Caco-2 (cell line): ENCODE measurements at regions not wholly inside any gene's neighbourhood (a gene's known extent, or its start where the extent isn't known, plus 50 kb on each side); places are given as distances from the start of the nearest gene placed in this dataset.

ENCODE experiments used
- BruUV-seq: library from RNA; stranded (reverse); fragments of 400-500 nt; replicated peaks from 2 replicates; lab custom pipeline; 2021; lab: Mats Ljungman, UMichigan
- CTCF ChIA-PET: fragments of 300-600 bp; sonication (Branson Sonifier 250); formaldehyde crosslinking; loops from one replicate; lab custom pipeline; 2022; ENCODE audit warnings: antibody characterized with exemption; lab: Charles Lee
- POLR2A ChIA-PET: fragments of 300-600 bp; sonication (Branson Sonifier 250); formaldehyde crosslinking; loops from one replicate; lab custom pipeline; 2022; ENCODE audit warnings: antibody characterized with exemption; lab: Charles Lee
- DNase-seq, 2 experiments: peaks; one replicate each; pipeline versions ENCODE4 v3.0.0 to v3.0.0-alpha.2; 2020 to 2022
- H3K27me3 ChIP-seq: replicated peaks from 2 replicates; pipeline ENCODE4 v1.6.0; 2011; ENCODE audit warnings: low read length; ENCODE audit not compliant: control insufficient read depth, insufficient read depth
- H3K36me3 ChIP-seq: 2 replicates; pipeline ENCODE4 v1.5.1; 2011; ENCODE audit warnings: low read length; ENCODE audit not compliant: control insufficient read depth, insufficient read depth
- H3K4me1 ChIP-seq: fragments of 250-450 bp; sonication (Bioruptor Pico); 2 replicates; pipeline ENCODE4 v1.5.1; 2020; ENCODE audit warnings: mild to moderate bottlenecking
- H3K4me3 ChIP-seq: 2 replicates; pipeline ENCODE4 v1.5.1; 2011; ENCODE audit warnings: low read depth, mild to moderate bottlenecking, control low read depth, low read length
- H3K9me3 ChIP-seq: fragments of 250-450 bp; sonication (Bioruptor Pico); 2 replicates; pipeline ENCODE4 v1.5.1; 2020; ENCODE audit warnings: mild to moderate bottlenecking, moderate library complexity
- H3K27ac Mint-ChIP-seq: one replicate; pipeline ENCODE4 v1.8.0; 2022; ENCODE audit warnings: mixed read lengths; ENCODE audit not compliant: unreplicated experiment
- H3K27me3 Mint-ChIP-seq: one replicate; pipeline ENCODE4 v1.8.0; 2022; ENCODE audit warnings: mixed read lengths; ENCODE audit not compliant: insufficient read depth, unreplicated experiment
- H3K36me3 Mint-ChIP-seq: one replicate; pipeline ENCODE4 v1.8.0; 2022; ENCODE audit warnings: mild to moderate bottlenecking, mixed read lengths; ENCODE audit not compliant: insufficient read depth, unreplicated experiment
- H3K4me1 Mint-ChIP-seq: one replicate; pipeline ENCODE4 v1.8.0; 2022; ENCODE audit warnings: low read depth, mixed read lengths; ENCODE audit not compliant: unreplicated experiment
- H3K4me3 Mint-ChIP-seq: one replicate; pipeline ENCODE4 v1.8.0; 2022; ENCODE audit warnings: mild to moderate bottlenecking, moderate library complexity, mixed read lengths; ENCODE audit not compliant: unreplicated experiment
- H3K9me3 Mint-ChIP-seq: one replicate; pipeline ENCODE4 v1.8.0; 2022; ENCODE audit warnings: mixed read lengths; ENCODE audit not compliant: unreplicated experiment
- intact Hi-C: fragments of 100-400 bp; cut with micrococcal nuclease; formaldehyde crosslinking; loops from one replicate; pipeline ENCODE4 v1.10.0; 2022; ENCODE audit not compliant: unreplicated experiment
- TF ChIP-seq, protein P1 (sequence below), 2 experiments: fragments of 200-600 bp in 1 of 2; IDR thresholded peaks; 1 replicate in 1 of 2; 2 replicates in 1 of 2; pipeline versions ENCODE4 v1.5.1 to v1.8.0; 2011 to 2022; ENCODE audit warnings: antibody characterized with exemption in 1 of 2, control low read depth in 1 of 2, inconsistent platforms in 1 of 2, low read depth in 1 of 2, low read length in 1 of 2, mild to moderate bottlenecking in 1 of 2, moderate library complexity in 1 of 2; ENCODE audit not compliant: insufficient read depth in 1 of 2, severe bottlenecking in 1 of 2, unreplicated experiment in 1 of 2

DNA sequence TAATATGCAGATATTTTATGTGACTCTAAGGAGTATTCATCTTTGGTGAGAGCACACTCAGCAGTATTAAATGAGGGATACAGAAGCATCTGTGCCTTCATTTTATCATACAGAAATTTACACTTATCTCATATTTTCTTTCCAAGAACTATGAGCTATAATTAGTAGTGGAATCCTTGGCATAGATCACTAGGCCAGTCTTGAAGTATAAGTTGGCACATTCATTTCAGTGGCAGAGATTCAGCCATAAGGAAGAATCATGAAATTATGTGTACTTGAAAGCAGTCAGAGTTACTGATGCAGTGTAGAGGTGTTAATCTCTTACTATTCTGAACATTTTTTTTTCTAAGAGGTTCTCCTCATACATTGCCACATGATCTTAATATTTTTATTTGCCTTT is 393.6 kb upstream of the GOLIM4 start:
- H3K4me3 ChIP-seq, result no peak overlapping the region
- H3K4me1 Mint-ChIP-seq, result no peaks in the 10 kb centered on the region
- intact Hi-C loops, result no loop called here
- H3K36me3 ChIP-seq, result no peaks in the 10 kb centered on the region
- peaks cover 14% of the 10 kb centered on the region for H3K27me3 Mint-ChIP-seq
- no peak overlapping the region for H3K4me3 Mint-ChIP-seq
- BruUV-seq, result no TSS peak
- no peaks in the 10 kb centered on the region for H3K27me3 ChIP-seq
- TF ChIP-seq, protein P1, sequence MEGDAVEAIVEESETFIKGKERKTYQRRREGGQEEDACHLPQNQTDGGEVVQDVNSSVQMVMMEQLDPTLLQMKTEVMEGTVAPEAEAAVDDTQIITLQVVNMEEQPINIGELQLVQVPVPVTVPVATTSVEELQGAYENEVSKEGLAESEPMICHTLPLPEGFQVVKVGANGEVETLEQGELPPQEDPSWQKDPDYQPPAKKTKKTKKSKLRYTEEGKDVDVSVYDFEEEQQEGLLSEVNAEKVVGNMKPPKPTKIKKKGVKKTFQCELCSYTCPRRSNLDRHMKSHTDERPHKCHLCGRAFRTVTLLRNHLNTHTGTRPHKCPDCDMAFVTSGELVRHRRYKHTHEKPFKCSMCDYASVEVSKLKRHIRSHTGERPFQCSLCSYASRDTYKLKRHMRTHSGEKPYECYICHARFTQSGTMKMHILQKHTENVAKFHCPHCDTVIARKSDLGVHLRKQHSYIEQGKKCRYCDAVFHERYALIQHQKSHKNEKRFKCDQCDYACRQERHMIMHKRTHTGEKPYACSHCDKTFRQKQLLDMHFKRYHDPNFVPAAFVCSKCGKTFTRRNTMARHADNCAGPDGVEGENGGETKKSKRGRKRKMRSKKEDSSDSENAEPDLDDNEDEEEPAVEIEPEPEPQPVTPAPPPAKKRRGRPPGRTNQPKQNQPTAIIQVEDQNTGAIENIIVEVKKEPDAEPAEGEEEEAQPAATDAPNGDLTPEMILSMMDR (IDR thresholded peaks at IDR 0.05; ENCODE audit: insufficient read depth in 1 of 2, low read depth in 1 of 2, low read length in 1 of 2, severe bottlenecking in 1 of 2, unreplicated experiment in 1 of 2), result no peak
- ChIA-PET CTCF (no interaction called here), POLR2A (no interaction called here)
- no peak overlapping the region for H3K27ac Mint-ChIP-seq
- no peaks in the 10 kb centered on the region for H3K9me3 ChIP-seq
- H3K9me3 Mint-ChIP-seq, result no peaks in the 10 kb centered on the region
- no peak for DNase-seq
- no peaks in the 10 kb centered on the region for H3K36me3 Mint-ChIP-seq
- no peaks in the 10 kb centered on the region for H3K4me1 ChIP-seq

DNA sequence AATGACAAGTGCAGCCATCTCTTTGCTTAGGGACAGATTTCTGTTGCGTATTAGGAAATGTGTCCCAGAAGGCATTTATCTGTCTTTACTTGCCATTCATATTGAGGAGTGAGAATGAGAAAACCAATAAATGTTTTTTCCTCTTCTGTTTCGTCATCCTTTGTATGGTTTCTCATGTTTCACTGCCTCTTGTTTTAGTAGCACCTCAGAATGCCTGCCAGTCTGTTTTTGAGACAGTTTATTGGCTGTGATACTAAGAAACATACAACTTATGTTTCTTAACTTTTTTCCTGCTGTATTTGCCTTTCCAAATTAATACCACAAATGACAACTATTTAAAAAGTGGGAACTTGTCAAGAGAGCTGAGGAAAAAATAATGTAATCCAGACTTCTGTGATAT is 390.2 kb upstream of the GOLIM4 start:
- TF ChIP-seq, protein P1 (IDR thresholded peaks at IDR 0.05; ENCODE audit: insufficient read depth in 1 of 2, low read depth in 1 of 2, low read length in 1 of 2, severe bottlenecking in 1 of 2, unreplicated experiment in 1 of 2), result no peak
- intact Hi-C loops, result no loop called here
- Mint-ChIP-seq H3K9me3 (no peaks in the 10 kb centered on the region), H3K4me3 (no peak overlapping the region), H3K27me3 (peaks cover 18% of the 10 kb centered on the region), H3K27ac (no peak overlapping the region), H3K4me1 (no peaks in the 10 kb centered on the region), H3K36me3 (no peaks in the 10 kb centered on the region)
- H3K36me3 ChIP-seq, result no peaks in the 10 kb centered on the region
- H3K9me3 ChIP-seq, result no peaks in the 10 kb centered on the region
- ChIA-PET CTCF (no interaction called here), POLR2A (no interaction called here)
- no peak overlapping the region for H3K4me3 ChIP-seq
- H3K4me1 ChIP-seq, result no peaks in the 10 kb centered on the region
- BruUV-seq, result no TSS peak
- H3K27me3 ChIP-seq, result no peaks in the 10 kb centered on the region
- no peak for DNase-seq

DNA sequence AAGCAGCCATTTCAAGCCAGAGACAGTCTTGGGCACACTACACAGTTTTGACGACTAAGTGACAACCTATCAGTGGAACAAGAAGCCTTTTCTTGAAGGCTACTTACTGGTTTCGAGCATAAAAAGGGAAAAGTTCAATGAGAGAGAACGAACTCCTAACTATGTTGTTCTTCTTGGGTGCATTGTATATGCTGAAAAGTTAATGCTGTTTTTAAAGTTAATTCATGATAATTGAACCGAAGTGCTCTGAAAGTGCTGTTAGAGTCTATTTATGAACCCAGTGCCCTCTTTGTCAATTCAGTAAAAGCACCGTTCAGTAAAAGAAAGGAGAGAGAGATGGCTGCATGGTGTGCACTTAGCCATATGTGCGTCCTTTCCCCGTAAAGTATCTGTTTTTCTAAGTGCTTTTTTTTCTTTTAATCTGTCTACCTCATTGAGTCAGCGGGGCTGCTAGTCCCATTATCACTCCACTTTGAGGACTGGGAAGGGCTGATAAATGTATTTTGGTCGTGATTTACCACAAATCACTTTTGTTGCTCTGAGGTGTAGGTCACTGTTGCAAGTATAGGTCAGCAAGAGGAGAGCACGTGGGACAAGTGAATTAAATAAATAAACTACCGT is 380.7 kb upstream of the GOLIM4 start:
- ChIA-PET POLR2A (no interaction called here), CTCF (no interaction called here)
- Mint-ChIP-seq H3K27me3 (no peaks in the 10 kb centered on the region), H3K4me1 (no peaks in the 10 kb centered on the region), H3K36me3 (no peaks in the 10 kb centered on the region), H3K9me3 (no peaks in the 10 kb centered on the region), H3K4me3 (no peak overlapping the region), H3K27ac (no peak overlapping the region)
- Histone ChIP-seq H3K36me3 (no peaks in the 10 kb centered on the region; the same call in 1 of the 2 replicates), H3K4me3 (no peak overlapping the region), H3K9me3 (no peaks in the 10 kb centered on the region), H3K27me3 (no peaks in the 10 kb centered on the region), H3K4me1 (no peaks in the 10 kb centered on the region)
- BruUV-seq, result no TSS peak
- intact Hi-C loops, result no loop called here
- TF ChIP-seq, protein P1 (IDR thresholded peaks at IDR 0.05; ENCODE audit: insufficient read depth in 1 of 2, low read depth in 1 of 2, low read length in 1 of 2, severe bottlenecking in 1 of 2, unreplicated experiment in 1 of 2), result no peak
- no peak for DNase-seq
